Lower leg skin (tissue), 3 donors: ENCODE measurements at regions not wholly inside any gene's neighbourhood (a gene's known extent, or its start where the extent isn't known, plus 50 kb on each side); places are given as distances from the start of the nearest gene placed in this dataset.

Source experiments
- POLR2A ChIP-seq, 2 donors: fragments of 450-650 bp; IDR thresholded peaks; one replicate each; pipeline ENCODE4 v1.6.1; 2016 to 2017; ENCODE audit warnings: antibody characterized with exemption in 2 of 2, mild to moderate bottlenecking in 1 of 2, moderate library complexity in 1 of 2
- TF ChIP-seq, protein P1 (sequence below), 3 donors: fragments of 450-650 bp; IDR thresholded peaks; one replicate each; pipeline ENCODE4 v1.5.1; 2016; ENCODE audit warnings: antibody characterized with exemption in 3 of 3, mild to moderate bottlenecking in 3 of 3, moderate library complexity in 2 of 3

- TF ChIP-seq POLR2A (IDR thresholded peaks at IDR 0.05) = no peak
- TF ChIP-seq, protein P1, sequence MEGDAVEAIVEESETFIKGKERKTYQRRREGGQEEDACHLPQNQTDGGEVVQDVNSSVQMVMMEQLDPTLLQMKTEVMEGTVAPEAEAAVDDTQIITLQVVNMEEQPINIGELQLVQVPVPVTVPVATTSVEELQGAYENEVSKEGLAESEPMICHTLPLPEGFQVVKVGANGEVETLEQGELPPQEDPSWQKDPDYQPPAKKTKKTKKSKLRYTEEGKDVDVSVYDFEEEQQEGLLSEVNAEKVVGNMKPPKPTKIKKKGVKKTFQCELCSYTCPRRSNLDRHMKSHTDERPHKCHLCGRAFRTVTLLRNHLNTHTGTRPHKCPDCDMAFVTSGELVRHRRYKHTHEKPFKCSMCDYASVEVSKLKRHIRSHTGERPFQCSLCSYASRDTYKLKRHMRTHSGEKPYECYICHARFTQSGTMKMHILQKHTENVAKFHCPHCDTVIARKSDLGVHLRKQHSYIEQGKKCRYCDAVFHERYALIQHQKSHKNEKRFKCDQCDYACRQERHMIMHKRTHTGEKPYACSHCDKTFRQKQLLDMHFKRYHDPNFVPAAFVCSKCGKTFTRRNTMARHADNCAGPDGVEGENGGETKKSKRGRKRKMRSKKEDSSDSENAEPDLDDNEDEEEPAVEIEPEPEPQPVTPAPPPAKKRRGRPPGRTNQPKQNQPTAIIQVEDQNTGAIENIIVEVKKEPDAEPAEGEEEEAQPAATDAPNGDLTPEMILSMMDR (IDR thresholded peaks at IDR 0.05) = no peak
These were observed 839.3 kb downstream of the KCNT2 start for GRCh38 chr1:195768936-195769335.
